ENCODE measurements at regions not wholly inside any gene's neighbourhood (a gene's known extent, or its start where the extent isn't known, plus 50 kb on each side); places are given as distances from the start of the nearest gene placed in this dataset.

DNA sequence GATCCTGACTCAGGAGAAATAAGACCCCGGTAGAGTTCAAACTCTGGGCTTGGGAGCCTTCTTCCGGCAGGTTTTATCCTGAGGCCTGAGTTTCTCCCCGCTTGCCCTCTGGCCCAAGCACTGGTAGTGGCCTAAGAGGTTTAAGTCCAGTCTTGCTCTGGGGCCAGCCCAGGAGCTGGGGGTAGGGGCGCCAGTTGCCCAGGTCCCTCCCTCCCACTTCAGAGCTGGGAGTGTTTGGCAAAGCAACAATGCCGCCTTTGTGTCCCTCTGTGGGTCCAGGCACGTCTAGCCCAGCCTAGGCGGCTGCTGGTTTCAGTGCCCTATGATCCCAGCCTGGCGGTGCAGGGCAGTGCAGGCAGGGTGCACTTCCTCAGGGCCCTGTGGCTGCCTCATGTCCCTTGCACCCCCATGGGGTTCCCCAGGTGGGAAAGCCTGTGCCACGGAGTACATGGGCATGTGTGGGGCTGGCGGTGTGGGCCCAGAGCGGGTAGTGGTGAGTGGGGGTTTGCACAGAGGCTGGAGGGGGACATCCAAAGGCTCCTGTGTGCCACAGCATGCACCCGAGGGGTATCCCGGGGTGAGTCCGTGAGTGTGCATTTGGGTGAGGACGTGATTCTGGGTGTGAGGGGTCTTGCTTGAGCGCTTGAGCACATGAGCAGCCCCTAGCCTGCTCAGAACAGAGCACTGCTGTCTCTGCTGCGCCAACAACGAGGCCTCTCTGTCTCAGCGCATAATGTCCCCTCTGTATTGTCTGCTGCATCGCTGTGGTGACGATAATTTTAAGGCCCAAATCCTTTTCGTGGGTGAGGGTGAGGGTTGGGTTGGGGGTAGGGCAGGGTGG is 61.7 kb upstream of the PSD2 start:
- intact Hi-C loops (cut with micrococcal nuclease; ENCODE audit: unreplicated experiment) = no loop called here
- BruUV-seq (replicated peaks) = no TSS peak
- no peak for DNase-seq (ENCODE audit: low spot score)

DNA sequence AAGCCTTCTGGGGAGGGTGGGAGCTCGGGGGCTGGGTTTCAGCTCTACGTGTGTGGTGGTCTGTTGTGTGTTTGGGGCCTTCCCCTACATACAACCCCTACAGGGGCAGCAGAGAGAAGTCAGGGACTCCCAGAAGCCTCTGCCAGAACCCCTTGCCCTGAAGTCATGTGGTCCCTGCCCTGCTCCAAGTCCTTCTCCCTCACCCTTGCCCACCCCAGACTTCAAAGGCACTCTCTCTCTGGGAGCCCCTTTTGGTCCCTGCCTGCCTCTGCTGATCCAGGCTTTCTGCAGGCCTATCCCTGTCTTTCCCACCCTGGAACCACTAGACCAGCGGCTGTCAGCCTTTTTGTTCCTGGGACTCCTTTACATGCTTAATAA is 61.1 kb upstream of the PSD2 start:
- CTCF ChIA-PET = no interaction called here

More for the DNA sequence above, 61.7 kb upstream of the PSD2 start:
- Histone ChIP-seq H3K9me3 (ENCODE audit: low read depth, low read length, poor library complexity, severe bottlenecking) (no peaks in the 10 kb centered on the region), H3K36me3 (ENCODE audit: insufficient read depth, low read length, poor library complexity, severe bottlenecking) (no peaks in the 10 kb centered on the region), H3K27ac (ENCODE audit: low read depth, low read length, poor library complexity, severe bottlenecking) (no peak overlapping the region), H3K4me3 (ENCODE audit: low read depth, low read length, poor library complexity, severe bottlenecking) (no peak overlapping the region), H3K27me3 (replicated peaks; ENCODE audit: insufficient read depth, low read depth, low read length, poor library complexity) (no peaks in the 10 kb centered on the region), H3K4me1 (ENCODE audit: insufficient read depth, low read length, poor library complexity, severe bottlenecking) (peaks cover 2% of the 10 kb centered on the region)
- ChIA-PET CTCF (no interaction called here), POLR2A (ENCODE audit: low non-redundant PET) (no interaction called here)
- TF ChIP-seq EZH2 (IDR thresholded peaks at IDR 0.05; ENCODE audit: borderline replicate concordance, low read depth, low read length, poor library complexity, severe bottlenecking) = no peak
- TF ChIP-seq, protein P1, sequence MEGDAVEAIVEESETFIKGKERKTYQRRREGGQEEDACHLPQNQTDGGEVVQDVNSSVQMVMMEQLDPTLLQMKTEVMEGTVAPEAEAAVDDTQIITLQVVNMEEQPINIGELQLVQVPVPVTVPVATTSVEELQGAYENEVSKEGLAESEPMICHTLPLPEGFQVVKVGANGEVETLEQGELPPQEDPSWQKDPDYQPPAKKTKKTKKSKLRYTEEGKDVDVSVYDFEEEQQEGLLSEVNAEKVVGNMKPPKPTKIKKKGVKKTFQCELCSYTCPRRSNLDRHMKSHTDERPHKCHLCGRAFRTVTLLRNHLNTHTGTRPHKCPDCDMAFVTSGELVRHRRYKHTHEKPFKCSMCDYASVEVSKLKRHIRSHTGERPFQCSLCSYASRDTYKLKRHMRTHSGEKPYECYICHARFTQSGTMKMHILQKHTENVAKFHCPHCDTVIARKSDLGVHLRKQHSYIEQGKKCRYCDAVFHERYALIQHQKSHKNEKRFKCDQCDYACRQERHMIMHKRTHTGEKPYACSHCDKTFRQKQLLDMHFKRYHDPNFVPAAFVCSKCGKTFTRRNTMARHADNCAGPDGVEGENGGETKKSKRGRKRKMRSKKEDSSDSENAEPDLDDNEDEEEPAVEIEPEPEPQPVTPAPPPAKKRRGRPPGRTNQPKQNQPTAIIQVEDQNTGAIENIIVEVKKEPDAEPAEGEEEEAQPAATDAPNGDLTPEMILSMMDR (conservative IDR thresholded peaks at IDR 0.05; ENCODE audit: low read depth, low read length) = no peak

DNA sequence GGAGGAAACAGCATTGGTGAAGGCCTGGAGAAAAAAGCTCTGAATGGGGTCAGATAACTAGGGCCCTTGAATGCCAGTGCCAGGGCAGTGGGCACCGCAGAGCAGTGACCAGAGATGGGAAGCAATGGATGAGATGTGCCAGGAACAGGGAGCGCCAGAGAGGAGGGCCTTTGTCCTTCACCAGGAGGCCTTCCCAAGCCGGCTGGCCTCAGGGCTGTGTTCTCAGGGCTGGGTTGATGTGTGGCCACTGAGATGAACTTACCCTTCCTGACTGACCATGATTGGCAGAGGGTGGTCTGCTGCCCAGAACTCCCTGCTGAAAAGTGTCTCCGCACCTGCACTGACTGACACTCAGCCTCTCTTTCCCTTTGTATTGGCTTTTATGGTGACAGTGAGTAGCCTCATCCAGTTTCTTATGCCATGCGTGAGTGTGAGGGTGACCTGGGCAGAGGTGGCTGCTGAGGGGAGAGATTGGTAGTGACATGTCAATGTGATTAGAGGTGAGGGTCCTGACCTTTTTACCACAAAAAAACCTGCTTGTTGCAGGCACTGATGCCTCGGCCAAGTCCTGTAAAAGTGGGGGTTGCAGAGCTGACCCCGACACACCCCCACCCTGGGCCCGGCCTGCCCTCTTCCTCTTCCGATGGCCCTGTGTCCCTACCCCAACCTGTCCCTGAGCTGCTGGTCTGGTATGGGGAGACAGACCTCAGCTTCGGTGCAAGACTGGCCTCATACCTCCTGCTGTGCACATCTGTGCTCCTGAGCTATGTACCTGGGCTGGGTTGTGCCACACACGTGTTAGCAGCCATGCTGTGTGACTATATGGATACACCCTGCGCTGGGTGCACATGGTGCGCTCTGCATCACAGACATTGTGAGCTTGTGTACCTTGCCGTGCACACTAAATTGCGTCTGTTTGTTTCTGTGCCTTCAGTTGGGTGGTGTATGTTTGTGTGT is 57.1 kb upstream of the PSD2 start:
- Histone ChIP-seq H3K36me3 (ENCODE audit: insufficient read depth, low read length, poor library complexity, severe bottlenecking) (no peaks in the 10 kb centered on the region), H3K9me3 (ENCODE audit: low read depth, low read length, poor library complexity, severe bottlenecking) (no peaks in the 10 kb centered on the region), H3K4me1 (ENCODE audit: insufficient read depth, low read length, poor library complexity, severe bottlenecking) (peaks cover 15% of the 10 kb centered on the region), H3K27me3 (replicated peaks; ENCODE audit: insufficient read depth, low read depth, low read length, poor library complexity) (no peaks in the 10 kb centered on the region), H3K27ac (ENCODE audit: low read depth, low read length, poor library complexity, severe bottlenecking) (no peak overlapping the region), H3K4me3 (ENCODE audit: low read depth, low read length, poor library complexity, severe bottlenecking) (no peak overlapping the region)
- DNase-seq (ENCODE audit: low spot score) = no peak
- intact Hi-C loops (cut with micrococcal nuclease; ENCODE audit: unreplicated experiment) = no loop called here
- TF ChIP-seq EZH2 (IDR thresholded peaks at IDR 0.05; ENCODE audit: borderline replicate concordance, low read depth, low read length, poor library complexity, severe bottlenecking) = no peak
- TF ChIP-seq, protein P1 (conservative IDR thresholded peaks at IDR 0.05; ENCODE audit: low read depth, low read length) = no peak
- no TSS peak for BruUV-seq (replicated peaks)
- CTCF ChIA-PET = no interaction called here
- POLR2A ChIA-PET (ENCODE audit: low non-redundant PET) = no interaction called here

More for the DNA sequence above, 61.1 kb upstream of the PSD2 start:
- Histone ChIP-seq H3K27ac (ENCODE audit: low read depth, low read length, poor library complexity, severe bottlenecking) (no peak overlapping the region), H3K4me3 (ENCODE audit: low read depth, low read length, poor library complexity, severe bottlenecking) (no peak overlapping the region), H3K36me3 (ENCODE audit: insufficient read depth, low read length, poor library complexity, severe bottlenecking) (no peaks in the 10 kb centered on the region), H3K4me1 (ENCODE audit: insufficient read depth, low read length, poor library complexity, severe bottlenecking) (peaks cover 8% of the 10 kb centered on the region), H3K9me3 (ENCODE audit: low read depth, low read length, poor library complexity, severe bottlenecking) (no peaks in the 10 kb centered on the region), H3K27me3 (replicated peaks; ENCODE audit: insufficient read depth, low read depth, low read length, poor library complexity) (no peaks in the 10 kb centered on the region)
- BruUV-seq (replicated peaks) = no TSS peak
- intact Hi-C loops (cut with micrococcal nuclease; ENCODE audit: unreplicated experiment) = no loop called here
- POLR2A ChIA-PET (ENCODE audit: low non-redundant PET) = no interaction called here
- TF ChIP-seq EZH2 (IDR thresholded peaks at IDR 0.05; ENCODE audit: borderline replicate concordance, low read depth, low read length, poor library complexity, severe bottlenecking) = no peak
- TF ChIP-seq, protein P1 (conservative IDR thresholded peaks at IDR 0.05; ENCODE audit: low read depth, low read length) = no peak
- DNase-seq (ENCODE audit: low spot score) = no peak
